Karpas-422 (cell line): ENCODE measurements at regions not wholly inside any gene's neighbourhood (a gene's known extent, or its start where the extent isn't known, plus 50 kb on each side); places are given as distances from the start of the nearest gene placed in this dataset.

Experiments used
- DNase-seq: peaks from one replicate; pipeline ENCODE4 v3.0.0-alpha.2; 2015
- H2AFZ ChIP-seq: fragments of 200-600 bp; sonication (generic); 2 replicates; pipeline ENCODE4 v1.6.1; 2014; ENCODE audit warnings: antibody characterized with exemption, low read length, mixed read lengths
- H3K27ac ChIP-seq: fragments of 200-600 bp; sonication (generic); 2 replicates; pipeline ENCODE4 v1.5.1; 2014; ENCODE audit warnings: mild to moderate bottlenecking, low read length, moderate library complexity
- H3K27me3 ChIP-seq: fragments of 200-600 bp; sonication (generic); 2 replicates; pipeline ENCODE4 v1.6.1; 2014; ENCODE audit warnings: low read length, mixed read lengths
- H3K36me3 ChIP-seq: fragments of 200-600 bp; sonication (generic); 2 replicates; pipeline ENCODE4 v1.6.1; 2014; ENCODE audit warnings: low read length, mixed read lengths; ENCODE audit not compliant: insufficient read depth
- H3K4me1 ChIP-seq: fragments of 200-600 bp; sonication (generic); 2 replicates; pipeline ENCODE4 v1.6.1; 2014; ENCODE audit warnings: mild to moderate bottlenecking, low read length, mixed read lengths
- H3K4me2 ChIP-seq: fragments of 200-600 bp; sonication (generic); 2 replicates; pipeline ENCODE4 v1.6.1; 2014; ENCODE audit warnings: low read length, low read depth, mild to moderate bottlenecking; ENCODE audit not compliant: poor library complexity, severe bottlenecking
- H3K4me3 ChIP-seq: fragments of 200-600 bp; sonication (generic); 2 replicates; pipeline ENCODE4 v1.5.1; 2014; ENCODE audit warnings: mild to moderate bottlenecking, antibody characterized with exemption, low read length, mixed read lengths
- H3K79me2 ChIP-seq: fragments of 200-600 bp; sonication (generic); 2 replicates; pipeline ENCODE4 v1.6.1; 2014; ENCODE audit warnings: mild to moderate bottlenecking, low read length, mixed read lengths
- H3K9ac ChIP-seq: fragments of 200-600 bp; sonication (generic); 2 replicates; pipeline ENCODE4 v1.6.0; 2014; ENCODE audit warnings: low read length
- H3K9me2 ChIP-seq: fragments of 200-600 bp; sonication (generic), shearing (Covaris generic); replicated peaks from 2 replicates; pipeline ENCODE4 v1.6.0; 2014; ENCODE audit warnings: mild to moderate bottlenecking, low read length, moderate library complexity; ENCODE audit not compliant: insufficient read depth
- H3K9me3 ChIP-seq: fragments of 300-700, 200-600 bp; sonication (generic); 2 replicates; pipeline ENCODE4 v1.6.1; 2014; ENCODE audit warnings: low read length, mixed read lengths
- H4K20me1 ChIP-seq: fragments of 200-600 bp; sonication (generic); 2 replicates; pipeline ENCODE4 v1.6.1; 2014; ENCODE audit warnings: mild to moderate bottlenecking, antibody characterized with exemption, low read length, low read depth; ENCODE audit not compliant: insufficient read depth

DNA sequence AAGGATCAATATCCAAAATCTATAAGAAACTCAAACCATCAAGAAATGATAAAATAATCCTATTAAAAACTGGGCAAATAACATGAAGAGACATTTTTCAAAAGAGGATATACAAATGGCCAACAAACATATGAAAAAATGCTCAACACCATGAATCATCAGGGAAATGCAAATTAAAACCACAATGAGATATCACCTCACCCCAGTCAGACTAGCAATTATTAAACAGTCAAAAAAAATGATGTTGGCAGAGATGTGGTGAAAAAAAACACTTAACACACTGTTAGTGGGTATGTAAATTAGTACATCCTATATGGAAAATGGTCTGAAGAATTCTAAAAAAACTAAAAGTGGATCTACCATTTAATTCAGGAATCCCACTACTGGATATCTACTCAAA, 379.0 kb upstream of the SOX9 start:
- H3K4me2 ChIP-seq, result no peak overlapping the region
- H3K27me3 ChIP-seq, result no peaks in the 10 kb centered on the region
- no peak for DNase-seq
- H3K36me3 ChIP-seq, result no peaks in the 10 kb centered on the region
- no peaks in the 10 kb centered on the region; the same call in 1 of the 2 replicates for H4K20me1 ChIP-seq
- no peaks in the 10 kb centered on the region for H3K9me3 ChIP-seq
- no peaks in the 10 kb centered on the region for H3K4me1 ChIP-seq
- H3K79me2 ChIP-seq, result no peaks in the 10 kb centered on the region
- no peak overlapping the region for H2AFZ ChIP-seq
- H3K9me2 ChIP-seq, result no peaks in the 10 kb centered on the region
- H3K27ac ChIP-seq, result no peak overlapping the region
- no peak overlapping the region for H3K4me3 ChIP-seq
- no peak overlapping the region for H3K9ac ChIP-seq

DNA sequence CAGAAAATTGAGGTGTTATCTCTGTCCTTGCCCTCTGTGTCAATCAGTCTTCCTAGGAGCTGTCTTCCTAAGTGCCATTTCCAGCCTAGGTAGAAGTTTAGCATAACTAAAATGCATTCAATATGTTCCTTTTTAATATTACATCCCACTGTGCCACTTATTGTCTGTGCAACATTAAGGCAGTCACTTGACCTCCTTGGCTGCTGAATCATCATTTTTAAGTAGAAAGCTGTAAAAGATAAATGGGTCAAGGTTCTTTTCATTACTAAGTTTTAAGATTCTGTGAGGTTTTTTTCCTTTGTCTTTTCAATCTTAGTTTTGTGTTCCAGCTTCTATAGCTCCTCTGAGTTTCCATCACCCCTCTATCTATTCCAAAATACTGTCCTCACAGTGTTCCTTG, 371.9 kb upstream of the SOX9 start:
- no peaks in the 10 kb centered on the region for H3K9me3 ChIP-seq
- H3K4me3 ChIP-seq, result no peak overlapping the region
- H3K9me2 ChIP-seq, result no peaks in the 10 kb centered on the region
- no peaks in the 10 kb centered on the region for H3K4me1 ChIP-seq
- H3K79me2 ChIP-seq, result no peaks in the 10 kb centered on the region
- H3K4me2 ChIP-seq, result no peak overlapping the region
- no peak overlapping the region for H3K27ac ChIP-seq
- no peaks in the 10 kb centered on the region for H3K36me3 ChIP-seq
- no peaks in the 10 kb centered on the region for H3K27me3 ChIP-seq
- DNase-seq, result no peak
- no peak overlapping the region for H3K9ac ChIP-seq
- no peak overlapping the region for H2AFZ ChIP-seq
- H4K20me1 ChIP-seq, result no peaks in the 10 kb centered on the region

DNA sequence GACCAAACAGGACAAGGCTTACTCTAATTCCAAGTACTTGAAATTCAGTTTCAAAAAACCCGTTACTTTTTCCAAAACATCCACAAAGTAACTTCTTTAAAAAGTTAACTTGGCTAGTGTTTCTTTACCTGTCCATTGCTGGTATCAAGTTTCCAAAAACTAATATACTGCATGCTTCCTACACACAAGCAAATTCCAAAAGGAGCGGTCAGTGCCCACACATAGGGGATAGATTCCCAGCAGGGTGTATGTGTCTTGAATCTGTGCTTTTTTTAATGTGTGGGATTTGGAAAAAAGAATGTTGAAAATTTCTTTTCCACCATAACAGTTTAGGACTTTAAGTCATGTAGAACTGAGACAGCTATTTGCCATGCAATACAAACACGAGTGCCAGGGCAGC, 367.8 kb upstream of the SOX9 start:
- Histone ChIP-seq H3K36me3 (no peaks in the 10 kb centered on the region), H3K4me3 (no peak overlapping the region), H3K27me3 (no peaks in the 10 kb centered on the region), H3K4me2 (no peak overlapping the region), H3K9ac (no peak overlapping the region), H2AFZ (no peak overlapping the region), H3K9me3 (no peaks in the 10 kb centered on the region), H3K79me2 (no peaks in the 10 kb centered on the region), H3K27ac (no peak overlapping the region), H3K4me1 (no peaks in the 10 kb centered on the region), H3K9me2 (no peaks in the 10 kb centered on the region), H4K20me1 (no peaks in the 10 kb centered on the region)
- no peak for DNase-seq

DNA sequence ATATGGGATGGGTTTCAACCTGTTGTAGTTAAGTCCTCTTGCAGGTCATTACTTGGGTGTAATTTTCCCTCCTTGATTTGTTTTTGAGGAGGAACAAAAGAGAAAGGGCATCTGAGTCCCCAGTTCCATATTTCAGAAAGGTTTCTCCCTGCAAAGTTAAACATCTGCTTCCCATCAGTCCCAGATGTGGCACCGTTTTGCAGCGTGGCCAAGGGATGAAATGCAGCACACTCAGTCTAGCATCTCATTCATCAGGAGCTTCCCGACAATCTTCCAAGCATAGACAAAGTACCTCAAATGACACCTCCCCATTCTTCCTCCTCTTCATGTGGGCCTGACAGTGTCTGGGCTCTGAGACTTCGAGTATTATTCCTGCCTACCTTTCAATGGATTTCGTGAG, 363.7 kb upstream of the SOX9 start:
- no peaks in the 10 kb centered on the region for H3K79me2 ChIP-seq
- no peaks in the 10 kb centered on the region for H4K20me1 ChIP-seq
- no peaks in the 10 kb centered on the region for H3K27me3 ChIP-seq
- H3K9me3 ChIP-seq, result no peaks in the 10 kb centered on the region
- H3K4me3 ChIP-seq, result no peak overlapping the region
- no peak overlapping the region for H2AFZ ChIP-seq
- no peak overlapping the region for H3K9ac ChIP-seq
- no peaks in the 10 kb centered on the region for H3K4me1 ChIP-seq
- no peaks in the 10 kb centered on the region for H3K36me3 ChIP-seq
- no peaks in the 10 kb centered on the region for H3K9me2 ChIP-seq
- H3K27ac ChIP-seq, result no peak overlapping the region
- DNase-seq, result no peak
- no peak overlapping the region for H3K4me2 ChIP-seq

DNA sequence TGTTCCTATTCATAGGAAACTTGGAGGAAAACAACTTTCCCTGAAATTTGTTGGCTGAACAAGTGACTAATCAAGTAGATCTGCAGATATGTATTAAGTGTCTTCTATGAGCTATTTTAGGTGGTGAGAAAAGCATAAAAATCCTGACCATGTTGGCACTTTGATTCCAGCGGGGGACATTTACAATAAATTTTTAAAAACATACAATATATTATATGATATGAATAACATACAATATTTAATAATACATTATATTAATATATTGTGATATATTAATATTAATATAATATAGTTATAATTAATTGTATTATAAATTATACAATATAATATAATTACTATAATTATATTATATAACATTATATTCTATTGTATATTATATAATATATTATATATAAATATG, 362.9 kb upstream of the SOX9 start:
- no peaks in the 10 kb centered on the region for H3K27me3 ChIP-seq
- no peak overlapping the region for H3K4me2 ChIP-seq
- no peaks in the 10 kb centered on the region for H4K20me1 ChIP-seq
- no peaks in the 10 kb centered on the region for H3K9me3 ChIP-seq
- H3K79me2 ChIP-seq, result no peaks in the 10 kb centered on the region
- DNase-seq, result no peak
- H2AFZ ChIP-seq, result no peak overlapping the region
- no peak overlapping the region for H3K9ac ChIP-seq
- H3K27ac ChIP-seq, result no peak overlapping the region
- H3K36me3 ChIP-seq, result no peaks in the 10 kb centered on the region
- H3K4me3 ChIP-seq, result no peak overlapping the region
- H3K9me2 ChIP-seq, result no peaks in the 10 kb centered on the region
- no peaks in the 10 kb centered on the region for H3K4me1 ChIP-seq

DNA sequence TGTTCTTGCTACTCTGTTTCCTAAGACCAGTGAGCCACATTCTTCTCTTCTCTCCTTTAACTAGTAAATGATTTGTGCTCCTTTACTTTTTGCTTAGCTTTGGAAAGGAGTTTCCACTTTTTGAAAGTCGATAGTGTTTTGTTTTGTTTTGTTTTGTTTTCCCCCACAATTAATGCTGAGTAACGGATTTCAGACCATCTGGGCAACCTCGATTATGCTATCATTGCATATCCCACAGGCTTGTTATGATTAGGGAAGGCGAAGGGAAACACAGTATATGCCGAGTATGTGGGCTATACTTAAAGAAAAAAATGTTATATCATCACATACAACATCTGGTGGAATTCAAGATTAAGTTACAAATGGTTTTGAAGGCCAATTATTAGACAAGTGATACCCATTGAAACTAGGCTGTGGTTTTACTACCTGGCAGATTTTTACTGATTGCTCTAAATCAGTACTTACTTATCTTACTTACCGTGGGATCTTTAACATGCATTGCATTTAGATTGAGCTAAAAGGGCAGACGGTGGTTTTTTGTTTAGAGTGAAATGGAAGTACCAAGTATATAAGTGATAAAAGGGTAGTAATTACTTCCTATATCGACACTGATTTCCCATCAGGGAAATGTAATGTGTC, 361.3 kb upstream of the SOX9 start:
- H3K4me2 ChIP-seq, result no peak overlapping the region
- H3K4me3 ChIP-seq, result no peak overlapping the region
- no peaks in the 10 kb centered on the region for H3K27me3 ChIP-seq
- H3K79me2 ChIP-seq, result no peaks in the 10 kb centered on the region
- H2AFZ ChIP-seq, result no peak overlapping the region
- no peak overlapping the region for H3K9ac ChIP-seq
- no peaks in the 10 kb centered on the region for H3K4me1 ChIP-seq
- H3K9me3 ChIP-seq, result no peaks in the 10 kb centered on the region
- H3K9me2 ChIP-seq, result no peaks in the 10 kb centered on the region
- H4K20me1 ChIP-seq, result no peaks in the 10 kb centered on the region
- no peak for DNase-seq
- no peak overlapping the region for H3K27ac ChIP-seq
- no peaks in the 10 kb centered on the region for H3K36me3 ChIP-seq

DNA sequence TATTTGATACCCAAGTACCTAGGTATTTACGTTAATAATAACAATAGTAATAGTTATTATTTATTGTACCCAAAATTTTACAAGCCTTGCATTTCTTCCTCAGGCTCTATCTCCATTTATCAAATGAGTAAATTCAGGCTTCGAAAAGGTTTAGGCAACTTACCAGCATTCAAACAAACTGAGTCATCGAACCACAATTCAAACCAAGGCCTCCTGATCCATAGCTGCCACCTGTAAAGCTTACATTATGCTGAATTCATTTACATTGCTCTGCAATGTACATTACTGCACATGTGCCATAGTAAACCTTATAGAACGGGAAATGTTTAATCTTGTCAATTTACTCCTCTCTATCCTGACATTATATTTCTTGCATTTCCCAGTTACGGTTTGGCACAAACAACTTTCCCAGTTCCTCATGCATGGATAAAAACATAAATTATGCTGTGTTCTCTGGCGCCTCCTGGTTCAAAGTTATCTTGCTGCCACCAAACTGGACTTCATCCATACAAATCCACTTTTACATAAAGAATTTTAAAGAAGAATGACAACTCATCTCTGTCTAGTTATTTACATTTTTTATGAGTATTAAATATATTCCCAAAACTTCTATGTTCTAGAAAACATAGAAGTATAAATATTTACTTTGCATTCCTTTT, 360.6 kb upstream of the SOX9 start:
- Histone ChIP-seq H3K9me3 (no peaks in the 10 kb centered on the region), H4K20me1 (no peaks in the 10 kb centered on the region), H3K27ac (no peak overlapping the region), H3K27me3 (no peaks in the 10 kb centered on the region), H3K4me2 (no peak overlapping the region), H3K36me3 (no peaks in the 10 kb centered on the region), H3K4me1 (no peaks in the 10 kb centered on the region), H3K9ac (no peak overlapping the region), H3K4me3 (no peak overlapping the region), H3K9me2 (no peaks in the 10 kb centered on the region), H3K79me2 (no peaks in the 10 kb centered on the region), H2AFZ (no peak overlapping the region)
- DNase-seq, result no peak

DNA sequence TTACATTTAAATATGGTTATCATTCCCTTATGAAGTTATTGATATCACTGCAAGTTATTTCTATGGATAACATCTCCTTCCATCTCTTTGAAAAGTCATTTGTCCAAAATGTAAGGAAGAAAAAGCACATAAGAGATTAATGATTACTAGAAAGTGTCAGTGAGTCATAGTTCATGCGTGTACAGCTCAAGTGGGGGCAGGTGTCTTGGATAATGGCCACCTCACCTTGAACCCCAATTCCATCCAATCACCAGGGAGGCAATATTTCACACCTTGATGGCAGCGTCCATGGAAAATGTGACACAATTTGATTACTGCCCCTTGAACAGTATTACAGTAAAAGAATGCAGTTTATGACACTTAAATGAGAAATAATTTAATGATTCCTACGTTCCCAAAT, 358.3 kb upstream of the SOX9 start:
- H3K4me1 ChIP-seq, result no peaks in the 10 kb centered on the region
- H2AFZ ChIP-seq, result no peak overlapping the region
- no peak for DNase-seq
- no peak overlapping the region for H3K4me2 ChIP-seq
- H3K27me3 ChIP-seq, result no peaks in the 10 kb centered on the region
- no peaks in the 10 kb centered on the region for H3K9me3 ChIP-seq
- H3K27ac ChIP-seq, result no peak overlapping the region
- H3K9me2 ChIP-seq, result no peaks in the 10 kb centered on the region
- H3K9ac ChIP-seq, result no peak overlapping the region
- no peaks in the 10 kb centered on the region for H3K79me2 ChIP-seq
- no peaks in the 10 kb centered on the region for H4K20me1 ChIP-seq
- H3K36me3 ChIP-seq, result no peaks in the 10 kb centered on the region
- no peak overlapping the region for H3K4me3 ChIP-seq
